GM21619 (cell line): ENCODE measurements at regions not wholly inside any gene's neighbourhood (a gene's known extent, or its start where the extent isn't known, plus 50 kb on each side); places are given as distances from the start of the nearest gene placed in this dataset.

Experiments used
- ATAC-seq: cut with Tn5 transposase; IDR thresholded peaks from one replicate; pipeline ENCODE4 v1.9.1; 2021; ENCODE audit not compliant: unreplicated experiment

DNA sequence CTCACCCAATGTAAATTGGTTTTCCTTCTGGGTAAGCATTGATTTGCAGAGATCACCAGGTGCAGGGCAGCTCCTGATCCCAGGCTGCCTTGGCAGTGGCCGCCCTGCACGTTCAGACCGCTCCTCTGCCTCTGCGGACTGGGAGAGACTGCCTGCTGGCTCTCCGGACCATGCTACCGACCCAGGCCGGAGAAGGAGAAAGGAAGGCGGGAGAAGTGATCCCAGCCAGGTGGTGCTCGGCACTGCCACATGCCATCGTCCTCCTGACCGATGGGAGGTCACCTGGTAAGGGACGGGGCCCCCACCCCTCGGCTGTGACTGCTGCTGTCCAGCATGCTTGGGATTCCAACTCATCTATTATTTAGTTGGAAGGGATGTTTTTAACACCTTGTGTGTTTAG lies 108.1 kb upstream of the POU3F3 start:
- ATAC-seq = no peak

DNA sequence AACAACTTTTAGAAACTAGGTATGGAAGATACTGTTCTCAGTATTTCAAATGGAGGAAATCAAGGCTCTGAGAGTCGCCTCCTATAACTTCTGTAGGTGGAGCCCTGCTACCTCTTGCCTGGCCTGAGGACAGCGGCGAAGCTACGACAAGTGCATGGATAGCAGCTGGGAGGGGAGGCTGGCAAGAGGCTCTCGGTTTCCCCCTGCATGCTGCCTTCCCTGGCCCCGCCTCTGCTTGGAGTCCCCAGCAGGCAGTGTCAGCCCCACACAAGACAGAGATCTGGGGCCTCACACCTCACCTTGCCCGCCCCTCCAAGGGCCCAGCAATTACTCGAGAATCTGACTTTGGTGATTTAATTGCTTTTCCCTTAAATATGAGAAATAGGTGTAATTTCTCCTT lies 107.6 kb upstream of the POU3F3 start:
- ATAC-seq = no peak

DNA sequence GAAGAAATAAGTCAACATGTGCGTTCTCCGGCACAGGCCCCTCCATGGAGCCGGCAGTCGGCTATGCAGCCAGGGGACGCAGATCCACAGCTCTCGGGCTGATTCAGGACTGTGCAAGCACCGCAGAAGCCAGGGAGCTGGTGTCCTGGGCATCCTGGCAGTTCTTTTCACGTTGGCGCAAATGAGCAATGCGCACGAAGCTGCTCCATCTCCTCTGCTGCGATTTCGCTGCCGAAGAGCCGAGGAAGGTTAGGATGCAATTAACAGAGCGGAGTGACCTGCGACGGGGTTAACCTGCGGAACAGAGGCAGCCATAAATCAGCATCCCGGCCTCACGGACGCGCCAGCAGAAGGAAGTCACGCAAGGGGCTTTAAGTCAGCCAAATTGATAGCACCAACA lies 107.1 kb upstream of the POU3F3 start:
- ATAC-seq = no peak

DNA sequence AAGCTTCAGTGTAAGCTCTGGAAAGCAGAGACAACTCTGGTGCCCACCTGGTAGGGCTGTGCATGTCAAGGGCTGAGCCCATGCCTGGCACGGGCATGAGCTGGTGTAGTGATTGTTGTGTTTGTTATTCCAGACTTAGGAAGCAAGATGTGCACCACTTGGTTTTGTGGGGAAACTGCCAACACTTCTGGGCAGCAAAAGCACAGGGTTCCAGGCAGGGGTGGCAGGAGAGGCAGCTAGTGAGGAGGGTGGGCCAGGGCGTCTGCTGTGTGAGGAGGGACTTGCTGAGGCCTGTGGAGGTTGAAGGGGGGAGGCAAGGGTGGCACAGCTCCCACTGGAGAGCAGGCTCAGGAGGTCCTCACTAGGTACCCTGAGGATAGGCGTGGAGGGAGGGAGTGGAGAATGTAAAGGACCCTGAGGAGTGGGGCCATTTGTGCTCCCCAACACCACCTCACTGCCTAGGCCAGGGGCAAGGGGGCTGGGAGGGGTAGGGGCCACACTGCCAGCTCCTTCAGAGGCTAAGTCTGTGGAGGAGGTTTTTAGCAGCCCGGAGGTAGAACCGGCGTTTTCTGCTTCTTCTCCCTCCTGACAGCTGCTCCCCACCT lies 104.0 kb upstream of the POU3F3 start:
- no peak for ATAC-seq

DNA sequence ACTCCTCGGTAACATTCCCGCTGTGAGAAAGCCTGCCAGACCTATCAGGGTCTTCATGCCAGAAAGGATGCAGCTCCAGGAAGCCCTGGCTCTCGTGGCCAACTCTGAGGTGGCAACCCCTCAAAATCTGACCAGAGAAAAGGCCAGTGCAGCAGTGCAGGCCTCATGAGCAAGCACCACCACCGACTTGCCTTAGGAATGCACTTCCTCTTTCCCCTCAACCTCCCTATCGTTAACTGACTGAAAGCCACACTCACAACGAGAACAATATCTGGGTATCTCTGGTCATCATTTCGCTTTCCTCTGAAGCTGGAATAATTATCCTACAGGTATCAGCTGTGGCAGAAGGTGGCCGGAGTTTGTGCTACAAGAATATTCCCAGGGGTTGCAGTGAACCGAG lies 101.4 kb upstream of the POU3F3 start:
- no peak for ATAC-seq

DNA sequence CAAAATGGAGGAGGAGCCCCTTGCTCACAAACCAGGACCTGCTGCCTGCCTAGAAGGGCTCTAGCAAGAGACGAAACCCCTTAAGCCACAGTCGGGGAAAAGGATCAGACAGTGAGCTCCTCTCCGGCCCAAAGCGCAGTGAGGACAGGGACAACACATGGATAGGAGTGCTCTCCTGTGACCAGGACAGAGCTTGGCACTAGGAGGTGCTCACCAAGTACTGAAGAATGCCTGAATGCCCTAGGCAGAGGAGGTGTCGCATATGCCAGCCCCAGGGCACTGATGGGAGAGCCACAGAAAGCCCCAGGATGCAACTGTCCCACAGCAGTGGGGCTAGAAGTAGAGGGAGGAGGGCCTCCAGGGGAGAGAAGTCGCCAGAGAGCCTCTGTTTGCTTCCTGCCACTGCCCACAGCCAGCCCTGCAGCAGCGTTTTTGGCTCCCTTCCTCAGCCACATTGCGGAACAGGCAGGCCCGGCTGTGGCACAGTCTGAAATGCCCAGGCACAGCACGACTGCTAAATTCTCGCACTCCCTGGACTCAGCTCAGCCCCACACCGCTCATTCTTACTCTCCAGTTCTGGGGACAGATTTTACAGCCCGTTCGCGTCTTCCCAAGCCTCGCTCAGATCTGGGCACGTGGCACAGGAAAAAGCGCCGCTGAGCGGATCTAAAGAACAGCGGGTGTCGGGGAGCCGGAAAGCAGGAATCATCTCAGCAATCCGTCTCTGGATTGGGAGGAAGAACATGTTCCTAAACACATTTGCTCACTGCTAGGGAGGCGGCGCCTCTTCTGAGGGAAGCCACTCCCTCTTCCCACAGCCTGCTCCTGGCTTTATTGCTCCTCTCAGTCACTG lies 98.7 kb upstream of the POU3F3 start:
- no peak for ATAC-seq

DNA sequence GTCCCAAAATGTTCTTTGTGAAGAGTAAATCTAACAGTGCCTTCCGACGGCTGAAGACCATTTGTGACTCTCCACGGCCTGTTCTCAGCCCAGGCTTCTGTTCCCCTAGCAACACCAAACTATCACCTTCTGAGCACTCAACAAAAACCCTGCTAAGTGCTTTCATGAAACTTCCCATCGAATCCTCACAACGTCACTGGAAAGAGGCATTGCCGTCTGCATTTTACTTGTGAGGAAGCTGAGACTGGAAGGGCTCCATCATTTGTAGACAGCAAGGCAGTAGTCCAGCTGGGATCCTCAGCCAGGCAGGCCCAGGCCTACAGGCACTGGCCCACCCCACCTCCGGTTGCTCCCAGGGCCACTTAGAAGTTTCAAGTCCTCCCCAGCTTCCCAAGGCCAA lies 97.8 kb upstream of the POU3F3 start:
- ATAC-seq = no peak

DNA sequence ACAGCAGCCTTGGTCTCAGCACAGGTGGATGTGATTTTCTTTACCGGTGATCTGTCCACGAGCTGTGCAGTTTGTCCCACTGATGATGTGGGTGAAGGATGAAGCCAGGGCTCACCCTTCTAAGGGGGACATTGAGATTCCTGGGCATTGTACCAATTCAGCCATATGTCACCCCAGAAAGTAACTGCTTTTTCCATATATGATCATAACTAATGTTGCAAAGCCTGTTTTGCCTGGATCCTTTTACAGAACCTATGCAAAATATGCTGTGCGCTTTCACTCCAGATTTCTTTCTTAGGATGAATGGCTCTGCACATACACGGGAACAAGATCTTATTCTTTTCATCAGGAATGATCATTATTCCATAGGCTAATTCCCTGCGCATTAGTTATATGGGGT lies 96.9 kb upstream of the POU3F3 start:
- no peak for ATAC-seq

DNA sequence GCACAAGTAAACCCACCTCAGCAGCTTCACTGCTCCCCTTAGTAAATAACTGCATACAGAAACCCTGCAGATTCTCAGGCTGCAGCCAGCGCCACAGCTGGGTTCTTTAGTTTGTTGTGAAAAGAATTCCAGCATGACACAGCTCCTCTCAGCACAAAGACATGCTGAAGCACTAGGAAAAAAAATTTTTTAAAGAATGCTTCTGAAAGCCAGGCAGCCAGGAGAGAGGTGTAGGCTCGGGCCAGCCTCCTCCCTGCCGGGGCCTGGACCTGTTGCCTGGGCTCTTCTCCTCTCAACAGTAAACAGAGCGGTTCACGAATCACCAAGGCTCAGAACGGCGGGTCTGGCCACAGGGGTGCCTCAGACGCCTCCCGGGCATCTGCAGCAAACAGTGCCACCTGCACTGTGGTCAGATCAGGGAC lies 95.7 kb upstream of the POU3F3 start:
- no peak for ATAC-seq

DNA sequence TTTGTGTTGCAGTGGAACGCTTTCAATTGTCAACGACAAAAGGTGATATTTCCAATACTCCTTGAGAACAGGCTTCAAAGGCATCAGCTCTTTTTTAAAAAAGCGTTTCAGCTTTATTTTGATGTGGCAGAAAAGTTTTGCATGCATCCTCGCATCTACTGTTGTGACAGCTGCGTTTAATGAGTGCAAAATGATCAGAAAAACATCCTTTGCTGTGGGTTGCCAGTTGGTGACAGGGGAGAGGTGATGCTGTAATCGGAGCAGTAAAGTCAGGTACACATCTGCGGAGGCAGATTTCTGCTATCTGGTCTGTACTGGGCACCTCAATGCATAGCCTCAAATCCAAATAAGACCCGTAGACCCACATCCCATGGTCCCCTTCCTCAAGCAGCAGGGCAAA lies 91.9 kb upstream of the POU3F3 start:
- ATAC-seq = no peak

DNA sequence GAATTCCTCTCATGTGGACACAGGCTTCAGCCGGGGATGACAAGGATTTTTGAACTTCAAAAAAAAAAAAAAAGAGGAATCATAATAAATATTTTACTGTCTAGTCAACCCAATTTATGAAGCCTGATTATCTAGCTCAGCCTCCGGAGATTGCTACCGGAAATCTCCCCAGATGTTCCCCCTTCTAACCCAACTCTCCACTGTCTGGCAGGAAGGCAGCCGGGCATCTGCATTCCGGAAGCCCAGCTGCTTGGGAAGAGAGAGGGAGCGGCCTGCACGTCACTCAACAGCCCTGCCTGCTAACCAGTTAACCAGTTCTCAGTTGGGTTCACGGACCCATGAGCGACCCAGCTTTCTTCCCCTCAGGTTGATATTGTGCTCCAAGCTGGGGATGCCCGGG lies 87.2 kb upstream of the POU3F3 start:
- ATAC-seq = no peak

DNA sequence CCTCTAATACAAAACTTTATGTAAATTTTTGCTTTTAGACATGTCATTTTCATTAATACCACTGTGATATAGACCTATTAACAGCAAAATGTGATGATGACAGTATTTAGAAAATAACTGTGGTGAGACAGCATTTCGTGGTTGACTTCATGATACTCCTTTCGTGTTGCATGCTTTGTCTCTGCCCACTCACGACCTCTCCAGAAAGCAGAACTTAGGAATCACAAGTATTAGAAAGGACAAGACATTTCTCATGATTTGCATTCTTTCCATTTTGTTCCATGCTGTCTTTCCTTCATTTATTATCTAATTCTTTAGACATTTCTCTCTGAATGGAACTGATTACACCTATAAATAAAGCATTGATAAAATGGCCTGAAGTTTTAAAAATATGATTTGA lies 85.2 kb upstream of the POU3F3 start:
- no peak for ATAC-seq

DNA sequence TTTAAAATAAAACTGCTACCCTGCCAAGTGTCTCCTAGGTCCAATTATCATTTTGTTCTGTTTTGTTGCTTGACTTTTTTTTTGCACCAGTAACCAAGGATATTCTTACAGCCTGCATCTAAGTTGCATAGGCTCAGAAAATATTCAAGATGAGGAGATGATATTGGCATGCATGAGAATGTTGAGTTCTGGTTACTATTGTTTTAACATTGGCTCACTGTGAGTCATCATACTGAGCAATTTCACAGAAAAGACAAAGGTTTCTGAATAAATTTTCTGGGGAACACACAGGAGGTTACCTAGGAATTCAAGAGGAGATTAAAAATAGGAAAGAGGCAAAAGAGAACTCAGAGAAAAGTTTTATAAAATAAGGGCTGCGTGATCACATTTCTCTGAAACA lies 84.8 kb upstream of the POU3F3 start:
- no peak for ATAC-seq

DNA sequence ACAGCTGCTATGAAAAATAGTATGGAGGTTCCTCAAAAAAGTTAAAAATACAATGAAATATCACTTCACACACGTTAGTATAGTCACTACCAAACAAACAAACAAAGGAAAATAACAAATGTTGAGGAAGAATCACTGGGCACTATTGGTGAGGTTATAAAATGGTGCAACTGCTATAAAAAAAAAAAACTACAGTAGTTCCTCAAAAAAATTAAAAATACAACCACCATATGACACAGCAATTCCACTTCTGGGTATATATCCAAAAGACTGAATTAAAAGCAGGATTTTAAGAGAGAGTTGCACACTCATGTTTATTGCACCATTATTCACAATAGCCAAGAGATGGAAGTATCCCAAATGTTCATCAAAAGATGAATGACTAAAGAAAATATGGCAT lies 80.9 kb upstream of the POU3F3 start:
- no peak for ATAC-seq

DNA sequence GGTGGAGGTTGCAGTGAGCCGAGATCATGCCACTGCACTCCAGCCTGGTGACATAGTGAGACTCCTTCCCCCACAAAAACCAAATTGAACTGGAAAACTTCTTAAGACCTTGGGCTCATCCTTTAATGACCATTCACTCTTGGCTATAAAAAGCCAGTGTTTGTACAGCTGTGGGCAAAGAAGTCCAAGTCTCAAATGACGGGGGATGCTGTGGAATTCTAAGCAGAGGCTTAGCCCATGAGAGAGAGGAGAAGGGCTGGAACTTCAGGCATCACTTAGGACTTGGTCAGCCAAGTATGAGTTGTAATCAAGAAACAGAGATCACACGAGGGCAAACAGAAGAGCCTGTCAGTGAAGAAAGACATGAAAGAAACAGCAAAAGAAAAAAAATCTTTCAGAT lies 79.3 kb upstream of the POU3F3 start:
- no peak for ATAC-seq

DNA sequence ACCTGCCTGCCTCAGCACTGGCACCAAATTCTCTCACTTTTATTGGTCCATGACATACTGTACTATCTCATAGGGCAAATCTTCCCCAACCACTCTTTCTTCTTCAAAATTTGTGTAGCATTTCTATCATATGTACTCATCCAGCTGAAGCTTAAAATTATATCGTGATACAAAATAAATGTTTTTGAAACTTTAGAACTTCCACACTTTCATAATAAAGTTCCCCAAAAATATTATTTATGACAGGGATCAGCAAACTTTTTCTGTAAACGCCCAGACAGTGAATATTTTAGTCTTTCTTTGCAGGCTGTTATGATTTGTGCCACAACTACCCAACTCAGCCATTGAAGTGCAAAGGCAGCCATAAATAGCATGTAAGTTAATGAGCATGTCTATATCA lies 76.2 kb upstream of the POU3F3 start:
- no peak for ATAC-seq

DNA sequence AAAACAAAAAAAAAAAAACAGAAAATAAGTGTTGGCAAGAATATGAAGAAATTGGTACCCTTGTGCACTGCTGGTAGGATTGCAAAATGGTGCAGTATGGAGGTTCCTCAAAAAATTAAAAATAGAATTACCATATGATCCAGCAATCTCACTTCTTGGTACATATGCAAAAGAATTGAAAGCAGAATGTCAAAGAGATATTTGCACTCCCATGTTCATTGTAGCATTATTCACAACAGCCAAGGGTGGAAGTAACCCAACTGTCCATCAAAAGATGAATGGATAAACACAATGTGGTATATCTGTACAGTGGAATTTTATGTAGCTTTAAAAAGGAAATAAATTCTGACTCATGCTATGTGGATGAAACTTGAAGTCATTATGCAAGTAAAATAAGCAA lies 72.8 kb upstream of the POU3F3 start:
- ATAC-seq = no peak

DNA sequence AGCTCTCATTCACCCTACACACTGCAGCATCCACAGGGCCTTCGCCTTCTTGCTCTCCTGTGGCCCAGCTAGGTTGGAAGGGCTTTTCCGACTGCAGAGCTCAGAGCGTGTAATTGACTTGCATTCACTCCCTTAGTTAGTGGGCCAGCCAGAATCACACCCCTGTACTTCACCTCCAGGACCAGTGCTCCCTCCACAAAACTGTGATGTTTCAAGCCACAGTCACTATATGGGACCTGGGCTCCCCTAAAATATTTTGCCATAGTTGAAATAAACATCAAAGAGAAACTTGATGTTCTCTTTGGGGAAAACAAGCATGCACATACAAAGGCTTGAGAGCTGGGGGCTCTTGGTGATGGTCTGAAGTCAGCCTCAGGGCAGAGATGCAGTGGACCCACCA lies 69.7 kb upstream of the POU3F3 start:
- no peak for ATAC-seq

DNA sequence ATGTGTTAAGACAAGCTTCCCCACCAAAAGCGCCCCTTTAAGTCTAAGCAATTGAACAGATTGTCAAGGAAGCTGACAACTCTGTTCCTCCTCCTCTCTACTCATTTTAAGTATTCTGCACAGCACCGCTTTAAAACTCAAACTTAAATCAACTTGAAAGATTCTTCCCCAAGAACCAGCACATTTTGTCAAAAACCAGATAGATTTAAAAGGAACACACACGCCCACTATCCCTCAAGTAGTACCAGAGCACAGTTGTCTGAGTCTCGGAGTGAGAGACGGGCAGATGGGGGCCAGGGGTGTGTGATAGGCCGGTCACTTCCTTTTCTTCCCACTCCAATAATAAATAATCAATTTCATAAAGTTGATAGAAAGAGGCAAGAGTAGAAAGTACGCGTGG lies 67.7 kb upstream of the POU3F3 start:
- no peak for ATAC-seq

DNA sequence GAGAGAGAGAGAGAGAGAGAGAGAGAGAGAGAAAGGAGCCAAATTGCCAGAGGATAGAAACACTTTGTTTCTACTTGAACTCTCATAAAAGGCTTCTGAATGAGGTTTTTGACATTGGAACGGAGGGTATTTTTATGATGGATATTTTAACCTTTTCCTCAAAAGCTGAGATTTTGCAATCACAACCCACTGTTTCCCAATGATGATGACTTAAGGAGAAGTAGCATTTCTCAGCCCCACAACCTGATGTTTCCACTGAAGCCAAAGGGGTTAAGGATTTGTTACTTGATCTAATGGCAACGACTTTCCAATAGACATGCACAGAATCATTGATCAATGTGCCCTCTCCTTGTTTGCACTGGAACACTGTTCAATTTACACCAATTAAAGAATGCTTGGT lies 67.1 kb upstream of the POU3F3 start:
- no peak for ATAC-seq

DNA sequence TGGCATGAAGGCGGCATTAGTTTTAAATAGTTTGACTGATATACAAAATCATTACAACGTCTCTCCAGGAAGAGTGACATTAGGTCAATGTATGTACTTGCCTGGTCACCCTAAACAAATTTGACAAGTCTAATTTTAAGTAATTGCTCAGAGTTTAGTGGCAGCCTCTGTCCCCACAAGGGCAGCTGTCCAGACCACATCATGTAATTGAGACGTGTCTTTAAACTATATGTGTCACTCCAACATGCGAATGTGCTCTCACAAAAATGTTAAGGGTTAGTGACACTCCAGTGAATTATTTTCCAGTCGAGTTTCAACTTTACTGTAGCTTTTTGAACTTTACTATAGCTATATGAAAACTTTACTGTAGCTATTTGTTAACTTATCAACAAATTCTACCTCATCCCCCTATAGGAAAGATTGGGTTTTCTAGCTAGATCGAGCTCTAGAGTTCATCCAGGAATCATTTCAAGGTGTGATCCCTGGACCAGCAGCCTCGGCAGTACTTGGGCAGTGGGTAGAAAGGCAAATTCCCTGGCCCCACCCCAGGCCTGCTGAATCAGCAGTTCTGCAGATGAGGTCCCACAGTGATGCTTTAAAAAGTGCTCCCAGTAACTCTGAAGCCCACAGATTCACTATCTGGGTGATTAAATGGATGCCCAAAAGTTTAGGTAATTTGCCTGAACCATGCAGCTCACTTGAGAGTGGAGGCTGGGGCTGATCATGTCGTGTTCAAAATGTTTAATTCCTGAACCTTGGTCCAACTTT lies 66.4 kb upstream of the POU3F3 start:
- no peak for ATAC-seq
